ENCODE measurements at regions not wholly inside any gene's neighbourhood (a gene's known extent, or its start where the extent isn't known, plus 50 kb on each side); places are given as distances from the start of the nearest gene placed in this dataset.
"Not testable (repeated sequence)": the region's sequence is repeated elsewhere in the genome, so short reads cannot be mapped to it uniquely, and the experiment has no call there.

DNA sequence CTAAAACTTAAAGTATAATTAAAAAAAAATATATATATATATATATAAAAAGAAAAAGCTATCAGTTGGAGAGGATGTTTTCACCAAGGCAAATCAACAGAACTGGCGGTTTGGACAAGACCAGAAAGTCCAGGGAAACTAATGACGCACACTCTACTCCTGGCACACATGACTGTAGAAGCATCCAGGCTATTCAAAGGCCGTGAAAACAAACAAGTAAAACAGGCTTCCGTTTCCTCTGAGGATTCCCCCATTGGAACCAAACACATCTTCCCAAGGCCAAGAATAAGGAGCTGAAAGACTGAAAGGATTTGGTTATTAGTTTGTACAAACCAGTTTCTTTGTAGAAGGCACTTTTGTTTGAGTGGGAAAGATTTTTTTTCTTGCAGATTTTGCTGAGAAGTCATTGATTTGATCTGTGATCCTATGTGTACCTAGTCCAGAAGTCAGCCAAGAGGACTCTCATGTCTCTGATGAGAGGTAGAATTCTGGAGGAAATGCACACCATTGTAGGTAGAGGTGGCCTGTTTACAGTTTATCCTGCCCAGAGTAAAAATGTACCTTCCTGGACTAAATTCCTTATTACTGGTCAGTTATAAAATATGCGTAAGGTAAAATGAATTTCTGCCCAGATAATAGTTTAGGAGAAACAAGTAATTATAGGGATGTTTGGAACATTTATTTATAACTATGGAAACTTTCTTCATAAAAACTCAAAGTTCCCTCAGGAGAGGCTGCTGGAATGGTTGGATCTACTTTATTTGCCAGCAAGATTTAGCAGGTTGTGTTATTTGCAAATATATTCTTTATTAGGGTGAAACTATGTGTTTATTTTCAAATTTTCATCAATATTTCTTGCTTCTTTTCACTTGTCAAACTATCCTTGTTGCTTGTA is 66.5 kb downstream of the DMP1 start:
- no peak for DNase-seq
- intact Hi-C loops (cut with DNase I) = no loop called here

DNA sequence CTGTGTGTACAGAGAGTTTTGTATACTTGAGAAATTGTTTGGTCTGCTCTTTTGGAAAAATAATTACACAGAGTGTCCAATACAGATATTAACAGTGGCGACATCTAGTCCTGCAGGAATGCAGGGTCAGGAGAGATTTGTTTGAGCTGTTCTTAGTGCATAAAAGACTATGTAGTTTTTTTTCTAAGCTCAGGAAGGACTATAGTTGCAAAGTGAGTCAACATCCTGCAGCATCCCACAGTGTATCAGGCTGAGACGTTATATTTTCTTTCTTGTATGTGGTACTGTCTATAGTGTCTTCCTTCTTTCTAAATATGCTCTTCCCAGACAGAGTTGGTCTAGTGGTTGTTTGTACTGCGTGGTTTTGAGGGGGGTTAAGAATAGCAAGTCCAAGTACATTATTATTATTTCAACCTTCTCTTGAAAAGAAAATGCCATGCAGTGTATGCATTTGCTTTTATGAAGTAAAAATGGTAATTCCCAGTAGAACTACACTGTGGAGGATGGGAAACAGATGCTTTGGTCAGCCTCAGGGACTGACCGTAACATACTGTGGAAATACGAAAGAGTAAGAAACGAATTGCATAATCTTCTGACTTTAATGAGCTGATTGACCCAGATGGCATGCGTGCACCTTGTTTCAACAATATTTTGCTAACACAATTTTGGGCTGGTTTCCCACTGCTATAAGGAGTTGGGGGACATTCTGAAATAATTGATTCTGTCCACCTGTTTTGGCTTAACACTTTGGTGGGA is 67.4 kb downstream of the DMP1 start:
- intact Hi-C loops (cut with DNase I) = no loop called here
- no peak for DNase-seq

DNA sequence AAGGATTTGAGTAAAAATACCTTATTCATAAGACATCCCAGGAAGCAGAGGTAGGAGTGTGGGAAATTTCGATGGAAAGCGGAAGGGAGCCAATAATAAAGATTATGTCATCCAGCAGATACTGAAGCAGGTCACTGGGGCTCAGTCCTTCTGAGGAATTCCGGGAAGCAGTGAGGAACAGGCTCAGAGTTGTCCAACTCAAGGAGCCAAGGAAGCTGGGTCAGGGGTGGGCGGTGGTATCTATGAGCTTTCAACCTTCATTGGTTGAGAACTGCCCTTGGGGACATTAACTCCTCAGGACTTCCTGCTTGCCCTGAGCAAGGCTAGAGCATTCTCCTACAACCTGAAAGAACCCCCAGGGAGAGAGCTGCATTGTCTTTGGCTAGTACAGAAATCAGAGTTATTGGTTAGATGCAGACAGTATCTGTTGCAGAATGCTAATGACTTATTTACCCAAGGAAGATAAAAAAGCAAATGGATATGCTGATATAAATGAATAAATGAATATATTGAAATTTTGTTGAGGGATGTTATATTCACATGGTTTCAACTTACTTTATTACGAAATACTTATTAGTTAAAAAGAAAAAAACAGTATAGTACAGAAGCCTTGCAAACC is 68.2 kb downstream of the DMP1 start:
- intact Hi-C loops (cut with DNase I) = no loop called here
- DNase-seq = peak in 1 of 10 donors; percentile 44

DNA sequence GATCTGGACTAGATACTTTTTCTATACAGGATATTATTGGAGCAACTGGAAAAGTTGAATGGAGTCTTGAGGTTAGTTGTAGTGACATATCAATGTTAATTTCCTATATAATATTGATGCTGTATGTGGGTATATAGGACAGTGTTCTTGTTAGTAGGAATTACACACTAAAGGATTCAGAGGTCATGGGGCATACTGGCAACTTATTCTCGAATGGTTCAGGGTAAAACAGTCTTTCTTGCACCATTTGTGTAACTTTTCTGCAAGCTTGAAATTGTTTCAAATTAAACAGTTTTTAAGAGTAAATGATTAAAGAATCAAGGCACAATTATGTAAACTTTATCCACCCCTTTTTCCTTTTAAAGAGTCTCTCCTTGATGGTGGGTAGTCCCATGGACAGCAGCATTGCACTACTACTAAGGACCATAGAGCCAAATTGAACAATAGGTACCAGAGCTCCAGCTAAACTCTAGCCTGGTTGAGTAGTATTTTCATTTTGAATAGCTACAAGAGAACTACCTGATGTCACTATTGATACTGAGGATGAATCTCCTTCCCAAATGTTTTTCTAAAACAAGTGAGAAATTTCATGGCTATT is 70.1 kb downstream of the DMP1 start:
- intact Hi-C loops (cut with DNase I) = no loop called here
- no peak for DNase-seq

DNA sequence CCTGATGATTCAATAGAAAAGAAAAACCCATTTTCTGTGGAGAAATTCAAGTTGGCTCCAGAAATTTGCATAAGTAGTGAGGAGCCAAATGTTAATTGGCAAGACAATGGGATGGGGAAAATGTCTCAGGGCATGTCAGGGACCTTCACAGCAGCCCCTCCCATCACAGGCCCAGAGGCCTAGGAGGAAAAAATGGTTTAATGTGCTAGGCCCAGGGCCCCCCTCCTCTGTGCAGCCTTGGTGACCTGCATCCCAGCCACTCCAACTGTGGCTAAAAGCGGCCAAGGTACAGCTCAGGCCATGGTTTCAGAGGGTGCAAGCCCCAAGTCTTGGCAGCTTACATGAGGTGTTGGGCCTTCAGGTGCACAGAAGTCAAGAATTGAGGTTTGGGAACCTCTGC is 74.1 kb upstream of the IBSP start:
- DNase-seq; intact Hi-C loops (cut with DNase I): not testable (repeated sequence)

DNA sequence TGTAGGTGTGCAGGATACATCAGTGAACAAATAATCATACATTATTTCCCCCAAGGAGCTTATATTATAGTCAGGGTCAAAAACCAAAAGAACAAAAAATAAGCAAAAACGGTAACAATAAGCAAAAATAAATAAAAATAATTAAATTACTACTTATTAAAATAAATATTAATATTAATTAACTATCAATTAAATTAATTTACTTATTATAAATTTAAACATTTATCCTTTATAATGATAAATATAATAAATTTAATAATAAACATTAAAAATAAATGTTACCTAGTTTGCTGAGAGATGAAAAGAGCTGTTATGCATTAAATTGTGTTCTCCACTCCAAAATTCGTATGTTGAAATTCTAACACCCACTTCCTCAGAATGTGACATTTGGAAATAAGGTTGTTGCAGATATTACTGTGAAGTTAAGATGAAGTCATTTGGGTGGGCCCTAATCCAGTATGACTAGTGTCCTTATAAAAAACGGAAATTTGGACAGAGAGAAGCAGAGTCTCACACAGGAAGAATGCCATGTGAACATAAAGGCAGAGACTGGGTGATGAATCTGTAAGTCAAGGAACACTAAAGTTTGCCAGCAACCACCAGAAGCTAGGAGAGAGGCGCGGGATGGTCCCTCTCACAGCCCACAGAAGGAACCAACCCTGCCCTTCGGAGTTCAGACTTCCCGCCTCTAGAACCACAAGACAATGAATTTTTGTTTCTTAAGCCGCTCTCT is 67.2 kb upstream of the IBSP start:
- intact Hi-C loops (cut with DNase I) = no loop called here
- DNase-seq = peak in 1 of 10 donors; percentile 16

DNA sequence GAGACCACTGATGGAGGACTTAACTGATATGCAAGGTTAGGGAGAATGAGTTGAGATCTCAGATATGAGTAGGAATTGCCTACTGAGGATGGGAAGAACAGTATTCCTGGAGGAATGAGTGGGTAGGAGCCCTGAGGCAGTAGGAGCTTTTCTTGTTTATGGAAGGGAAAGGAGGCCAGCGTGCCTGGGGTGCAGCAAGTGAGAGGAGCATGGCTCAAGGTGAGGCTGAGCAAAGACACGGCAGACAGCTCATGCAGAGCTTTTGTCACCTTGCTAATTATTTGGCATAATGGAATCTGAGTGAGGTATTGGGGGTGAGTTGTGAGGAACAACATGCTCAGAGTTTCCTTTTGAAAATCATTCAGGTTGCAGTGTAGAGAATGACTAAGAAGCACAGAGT is 65.3 kb upstream of the IBSP start:
- no peak for DNase-seq
- intact Hi-C loops (cut with DNase I) = no loop called here

DNA sequence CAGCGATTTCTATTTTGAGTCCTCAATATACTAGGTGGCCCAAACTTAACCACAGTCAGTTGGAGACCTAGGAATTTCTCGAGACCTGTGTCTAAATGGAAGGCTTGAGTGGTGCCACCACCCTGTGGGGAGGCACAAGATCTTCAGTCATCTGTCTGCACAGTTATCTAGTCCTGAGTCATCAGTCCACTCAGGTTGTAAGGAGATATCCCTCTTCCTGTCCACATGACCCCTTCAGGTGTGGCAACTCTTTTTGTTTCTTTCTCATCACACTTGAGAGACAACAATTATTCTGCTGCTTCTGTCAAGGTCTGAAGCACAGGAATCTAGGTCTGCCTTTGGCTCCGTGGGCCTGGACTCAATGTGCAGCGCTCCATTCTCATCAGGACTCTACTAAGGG is 64.4 kb upstream of the IBSP start:
- intact Hi-C loops (cut with DNase I) = no loop called here
- no peak for DNase-seq

DNA sequence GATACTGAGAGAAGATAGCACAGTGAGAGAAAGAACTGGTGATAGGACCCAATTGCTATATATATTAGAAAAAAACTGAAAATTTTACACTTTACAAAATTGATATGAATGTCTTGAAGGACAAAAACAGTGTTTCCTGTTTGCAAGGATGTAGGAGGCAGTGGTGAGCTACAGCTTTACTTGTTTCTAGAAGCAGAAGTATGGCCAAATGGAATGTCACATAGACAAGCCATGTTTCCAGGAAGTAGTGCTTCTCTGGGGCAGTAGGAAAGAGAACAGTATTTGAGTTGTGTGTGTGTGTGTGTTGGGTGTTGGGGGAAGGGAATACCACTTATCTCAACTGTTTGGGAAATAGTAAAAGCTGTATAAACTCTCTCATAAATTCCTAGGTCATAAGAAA is 60.9 kb upstream of the IBSP start:
- intact Hi-C loops (cut with DNase I) = no loop called here
- no peak for DNase-seq

DNA sequence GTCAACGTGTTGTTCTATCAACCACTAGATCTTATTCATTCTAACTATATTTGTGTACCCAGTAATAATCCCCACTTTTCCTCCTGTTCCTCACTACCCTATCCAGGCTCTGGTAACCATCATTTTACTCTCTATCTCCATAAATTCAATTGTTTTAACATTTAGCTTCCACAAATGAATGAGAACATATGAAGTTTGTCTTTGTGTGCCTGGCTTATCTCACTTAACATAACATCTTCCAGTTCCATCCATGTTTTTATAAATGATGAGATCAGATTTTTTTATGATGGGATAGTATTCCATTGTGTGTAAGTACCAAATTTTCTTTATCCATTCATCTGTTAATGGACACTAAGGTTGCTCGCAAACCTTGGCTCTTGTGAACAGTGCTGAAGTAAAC is 59.9 kb upstream of the IBSP start:
- no peak for DNase-seq
- intact Hi-C loops (cut with DNase I) = no loop called here

DNA sequence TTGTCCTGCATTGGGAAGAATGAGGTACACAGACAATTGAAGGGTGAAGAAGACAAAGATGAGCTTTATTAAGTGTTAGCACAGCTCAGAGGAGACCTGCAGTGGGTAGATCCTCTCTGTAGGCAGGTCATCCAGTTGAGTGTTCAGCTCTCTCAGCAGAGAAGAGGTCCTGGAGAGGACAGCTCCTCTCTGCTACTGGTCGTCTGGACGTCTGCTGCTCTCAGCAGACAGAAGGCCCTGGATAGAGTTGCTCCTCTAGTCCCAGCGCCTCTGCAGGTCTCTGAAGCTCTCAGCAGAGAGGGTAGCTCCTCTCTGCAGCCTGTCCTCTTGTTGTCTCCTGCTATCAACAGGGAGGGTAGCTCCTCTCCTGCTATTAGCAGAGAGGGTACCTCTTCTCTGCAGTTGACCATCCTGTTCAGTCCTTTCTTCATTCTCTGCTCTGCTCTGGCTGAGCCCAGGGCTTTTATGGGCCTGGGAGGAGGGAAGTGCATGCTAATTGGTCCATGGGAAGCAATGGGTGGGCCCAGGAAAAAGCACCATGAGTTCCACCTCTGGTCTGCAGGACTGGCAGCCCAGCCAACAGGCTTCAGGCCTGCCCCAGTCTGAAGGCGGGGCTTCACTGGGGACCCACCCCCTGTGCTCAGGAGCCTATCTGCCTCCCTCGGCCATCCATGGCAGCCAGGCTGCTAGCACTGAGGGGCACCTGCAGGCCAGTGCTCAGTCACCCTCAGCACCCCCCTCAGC is 54.1 kb upstream of the IBSP start:
- DNase-seq = no peak
- intact Hi-C loops (cut with DNase I) = no loop called here

DNA sequence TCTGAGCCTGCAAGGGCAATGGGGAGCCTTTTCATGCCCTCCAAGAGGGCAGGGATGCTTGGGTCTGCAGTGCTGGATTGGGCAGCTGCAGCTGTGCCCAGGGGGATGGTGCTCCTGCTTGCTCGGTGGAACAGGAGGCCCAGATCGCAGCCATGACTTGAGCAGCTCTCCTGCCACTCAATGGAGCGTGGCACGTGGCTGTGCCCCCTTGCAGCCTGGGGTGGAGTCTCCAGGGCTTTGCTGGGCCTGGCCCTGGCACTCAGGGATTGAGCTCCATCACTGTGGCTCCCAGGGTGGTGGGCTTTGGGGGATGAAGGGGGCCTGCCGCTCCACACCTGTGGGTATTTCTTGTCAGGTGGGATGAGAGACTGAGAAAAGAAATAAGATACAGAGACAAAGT is 53.4 kb upstream of the IBSP start:
- intact Hi-C loops (cut with DNase I) = no loop called here
- no peak for DNase-seq

All from posterior cingulate gyrus (tissue), 11 donors.